Natural killer cell treated with Interleukin-12 subunit alpha and Interleukin-12 subunit beta and Interleukin-15 and Interleukin-18, amount 100 ng/mL, for 72 hours (primary cell): ENCODE measurements at regions not wholly inside any gene's neighbourhood (a gene's known extent, or its start where the extent isn't known, plus 50 kb on each side); places are given as distances from the start of the nearest gene placed in this dataset.
A peak's percentile ranks its signal among the peaks of the same experiment; 100 is the strongest.
"Not testable (repeated sequence)": the region's sequence is repeated elsewhere in the genome, so short reads cannot be mapped to it uniquely, and the experiment has no call there.

Experiments
- ATAC-seq, 2 donors: fragments of 150-1000 bp; cut with Tn5 transposase in 1 of 2; sonication (Bioruptor Pico), chemical (Tn5 transposase) in 1 of 2; 2 replicates each; pipeline ENCODE4 v1.10.0; 2021
- DNase-seq: peaks from one replicate; pipeline ENCODE4 v3.0.0; 2022; ENCODE audit warnings: low spot score
- H3K27ac Mint-ChIP-seq, 2 donors: 1 replicate in 1 of 2; 2 replicates in 1 of 2; pipeline ENCODE4 v1.8.0; 2022; ENCODE audit warnings: mixed read lengths in 2 of 2, mild to moderate bottlenecking in 1 of 2, moderate library complexity in 1 of 2
- H3K27me3 Mint-ChIP-seq, 2 donors: 1 replicate in 1 of 2; 2 replicates in 1 of 2; pipeline ENCODE4 v1.8.0; 2022; ENCODE audit warnings: mixed read lengths in 2 of 2
- H3K36me3 Mint-ChIP-seq: one replicate; pipeline ENCODE4 v1.8.0; 2022; ENCODE audit warnings: mixed read lengths
- H3K4me1 Mint-ChIP-seq, 2 donors: 1 replicate in 1 of 2; 2 replicates in 1 of 2; pipeline ENCODE4 v1.8.0; 2022; ENCODE audit warnings: low read depth in 2 of 2, mixed read lengths in 2 of 2, mild to moderate bottlenecking in 1 of 2
- H3K4me3 Mint-ChIP-seq: one replicate; pipeline ENCODE4 v1.8.0; 2022; ENCODE audit warnings: mixed read lengths
- H3K9me3 Mint-ChIP-seq: 2 replicates; pipeline ENCODE4 v1.8.0; 2022; ENCODE audit warnings: mixed read lengths

DNA sequence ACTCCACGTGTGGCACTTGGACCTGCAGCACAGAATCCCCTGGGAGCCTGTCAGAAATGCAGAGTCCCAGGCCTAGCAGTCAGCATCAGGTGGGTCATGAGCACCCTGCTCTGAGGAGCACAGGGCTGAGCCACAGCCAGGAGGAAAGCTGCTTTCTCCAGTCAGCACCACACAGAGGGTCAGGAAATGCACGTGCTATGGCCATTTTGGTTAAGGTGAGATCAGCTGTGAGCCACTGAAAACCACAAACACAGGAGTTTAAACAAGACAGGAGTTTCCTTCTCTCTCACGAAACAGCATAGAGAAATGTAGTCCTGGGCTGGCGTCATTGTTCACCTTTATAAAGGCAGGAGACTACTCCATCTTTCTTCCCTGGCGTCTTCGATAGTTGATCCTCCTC, 204.5 kb upstream of the SFSWAP start:
- H3K27me3 Mint-ChIP-seq, result peaks cover 11 to 15% of the 10 kb centered on the region in 2 donors
- H3K36me3 Mint-ChIP-seq, result no peaks in the 10 kb centered on the region
- ATAC-seq (no peak), DNase-seq (no peak)
- no peak overlapping the region for H3K4me3 Mint-ChIP-seq
- peaks cover 6 to 13% of the 10 kb centered on the region in 2 donors for H3K4me1 Mint-ChIP-seq
- no peak overlapping the region for H3K27ac Mint-ChIP-seq
- no peaks in the 10 kb centered on the region for H3K9me3 Mint-ChIP-seq

DNA sequence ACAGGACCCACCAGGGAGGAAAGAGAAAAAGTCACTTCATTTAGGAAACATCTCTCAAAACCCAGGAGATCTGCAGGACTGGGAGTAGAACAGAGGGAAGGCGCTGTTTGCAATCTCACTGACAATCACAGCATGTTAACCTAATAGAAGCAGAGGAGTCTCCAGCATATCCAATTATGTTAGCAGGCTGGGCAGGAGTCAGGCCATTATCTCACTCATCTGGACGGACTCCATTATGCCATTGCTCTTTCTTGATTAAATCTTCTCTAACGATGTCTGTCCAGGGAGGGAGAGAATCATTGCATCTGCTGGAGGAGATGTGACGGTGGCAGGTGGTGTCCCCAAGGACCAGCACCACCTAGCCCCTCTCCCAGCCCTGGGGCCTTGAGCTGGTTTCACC, 203.8 kb upstream of the SFSWAP start:
- no peaks in the 10 kb centered on the region for H3K36me3 Mint-ChIP-seq
- no peak overlapping the region for H3K4me3 Mint-ChIP-seq
- H3K9me3 Mint-ChIP-seq, result no peaks in the 10 kb centered on the region
- H3K27me3 Mint-ChIP-seq, result peaks cover 11 to 15% of the 10 kb centered on the region in 2 donors
- ATAC-seq (no peak), DNase-seq (no peak)
- H3K27ac Mint-ChIP-seq, result no peak overlapping the region
- peaks cover 10 to 17% of the 10 kb centered on the region in 2 donors for H3K4me1 Mint-ChIP-seq

DNA sequence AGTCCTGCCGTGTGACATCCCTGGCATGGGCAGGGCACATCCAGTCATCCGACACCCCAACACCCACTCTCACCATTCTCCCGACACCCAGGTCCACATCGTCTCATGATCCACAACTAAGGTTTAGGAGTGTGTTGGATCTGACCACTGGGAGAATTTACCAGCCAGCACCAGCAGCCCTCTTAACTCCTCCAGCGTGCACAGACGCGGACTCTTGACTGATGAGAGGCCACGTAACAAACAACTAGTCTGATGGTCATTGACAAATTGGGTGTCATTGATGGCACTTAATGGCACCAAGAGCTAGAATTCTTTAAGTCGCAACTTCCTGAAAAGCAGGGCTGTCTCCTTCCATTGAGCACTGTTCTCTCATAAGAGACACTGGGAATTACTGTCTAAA, 203.0 kb upstream of the SFSWAP start:
- Mint-ChIP-seq H3K4me3 (no peak overlapping the region), H3K36me3 (no peaks in the 10 kb centered on the region), H3K4me1 (peaks cover 10 to 20% of the 10 kb centered on the region in 2 donors), H3K27me3 (peaks cover 11 to 15% of the 10 kb centered on the region in 2 donors), H3K9me3 (no peaks in the 10 kb centered on the region), H3K27ac (no peak overlapping the region)
- ATAC-seq (no peak), DNase-seq (no peak)

DNA sequence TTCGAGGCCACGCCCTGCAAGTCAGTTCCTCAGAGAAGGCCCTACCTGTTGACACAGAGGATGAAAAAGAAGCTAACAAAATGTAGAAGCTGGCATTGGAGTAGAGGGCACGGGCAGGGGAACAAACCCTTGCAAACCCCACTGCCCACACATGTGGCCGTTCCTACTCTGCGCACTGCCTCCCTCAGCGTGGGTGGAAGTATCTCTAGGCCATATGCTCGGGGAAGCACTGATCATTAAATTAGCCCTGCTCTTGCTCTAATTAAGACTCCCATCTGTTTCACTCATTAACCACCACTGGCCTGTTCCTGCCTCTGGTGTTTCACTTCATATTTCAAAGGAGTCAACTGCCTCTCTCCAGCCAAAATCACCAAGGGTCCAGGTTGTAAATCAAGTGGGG, 201.2 kb upstream of the SFSWAP start:
- Mint-ChIP-seq H3K36me3 (no peaks in the 10 kb centered on the region), H3K4me1 (peaks cover 10 to 20% of the 10 kb centered on the region in 2 donors), H3K9me3 (no peaks in the 10 kb centered on the region), H3K27me3 (peaks cover 11 to 15% of the 10 kb centered on the region in 2 donors), H3K4me3 (no peak overlapping the region), H3K27ac (no peak overlapping the region)
- no peak for DNase-seq
- no peak for ATAC-seq

DNA sequence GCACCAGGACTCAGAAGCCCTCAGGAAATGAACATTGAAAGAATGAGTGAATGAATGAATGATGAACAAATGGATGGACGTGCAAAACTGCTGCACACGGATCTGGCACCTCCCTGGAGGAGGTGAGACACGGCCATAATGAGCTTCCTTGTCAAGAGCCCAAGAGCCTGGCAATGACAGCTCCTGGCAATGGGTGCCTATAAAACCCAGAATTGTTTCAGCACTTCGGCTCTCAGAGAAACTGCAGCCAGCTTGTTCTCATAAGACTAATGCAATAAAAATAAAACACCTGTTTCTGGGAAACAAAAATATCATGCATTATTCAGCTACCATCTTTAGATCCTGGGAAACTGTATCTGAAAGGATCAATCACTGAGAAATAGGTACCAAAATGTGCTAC, 200.5 kb upstream of the SFSWAP start:
- Mint-ChIP-seq H3K27ac (no peak overlapping the region), H3K4me1 (peaks cover 10 to 20% of the 10 kb centered on the region in 2 donors), H3K9me3 (no peaks in the 10 kb centered on the region), H3K27me3 (peaks cover 11 to 15% of the 10 kb centered on the region in 2 donors), H3K36me3 (no peaks in the 10 kb centered on the region), H3K4me3 (no peak overlapping the region)
- ATAC-seq, result no peak
- DNase-seq, result no peak

DNA sequence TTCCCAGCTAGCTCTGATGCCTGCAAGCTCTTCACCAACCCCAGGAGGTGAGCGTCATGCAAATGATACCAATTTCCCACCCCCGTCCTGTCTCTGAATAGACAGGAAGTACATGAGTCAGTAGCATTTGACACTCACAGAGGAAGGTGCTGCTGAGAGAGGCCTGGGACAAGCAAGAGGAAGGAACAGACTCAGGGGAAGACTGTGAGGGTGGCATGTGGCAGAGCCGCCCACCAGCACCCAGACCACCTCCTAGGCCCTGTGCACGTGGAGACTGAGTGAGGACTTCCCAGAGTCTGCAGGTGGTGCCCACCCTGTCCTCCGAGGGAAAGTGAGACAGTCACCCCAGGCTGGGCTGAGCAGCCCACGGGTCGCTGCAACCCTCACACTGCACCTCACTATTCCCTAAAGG, 199.5 kb upstream of the SFSWAP start:
- Mint-ChIP-seq H3K4me1 (peaks cover 10 to 18% of the 10 kb centered on the region in 2 donors), H3K27ac (peak overlapping the region; percentile 62 to 76), H3K9me3 (peaks cover 4% of the 10 kb centered on the region), H3K4me3 (peak overlapping the region; percentile 27), H3K27me3 (peaks cover 14 to 15% of the 10 kb centered on the region in 2 donors), H3K36me3 (peaks cover 5% of the 10 kb centered on the region)
- ATAC-seq, result peak; percentile 94 to 96
- peak; percentile 71 for DNase-seq

DNA sequence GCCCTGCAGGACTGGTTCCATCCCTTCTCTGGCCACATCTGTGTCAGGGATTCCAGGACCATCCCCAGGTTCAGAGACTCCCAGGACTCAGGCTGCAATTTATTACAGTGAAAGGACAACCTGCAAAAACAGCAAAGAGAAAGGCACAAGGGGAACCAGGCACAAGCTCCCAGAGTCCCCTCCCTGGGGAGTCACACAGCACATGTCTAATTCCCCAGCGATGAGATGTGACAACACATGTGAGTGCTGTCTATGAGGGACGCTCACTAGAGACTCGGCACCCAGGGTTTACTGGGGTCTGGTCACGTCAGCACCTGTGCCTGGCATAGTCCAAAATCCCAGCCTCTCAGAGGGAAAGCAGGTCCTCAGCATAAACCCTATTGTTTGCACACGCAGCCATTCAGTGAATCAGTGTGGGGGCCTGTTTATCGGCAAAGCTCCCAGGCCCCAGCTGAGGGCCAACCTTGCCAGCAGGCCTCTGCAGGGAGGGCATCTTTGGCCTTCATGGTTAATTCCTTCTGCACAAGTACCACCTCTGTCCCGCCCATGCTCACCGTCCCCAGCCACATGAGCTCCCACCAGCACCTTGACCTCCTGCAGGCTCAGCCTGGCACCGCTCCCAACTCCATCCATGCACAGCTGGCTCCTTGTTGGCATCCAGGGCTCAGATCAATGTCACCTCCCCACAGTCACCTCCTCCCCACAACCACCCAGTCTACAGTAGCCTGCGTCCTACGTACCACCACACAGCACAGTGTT, 198.9 kb upstream of the SFSWAP start:
- ATAC-seq (no peak), DNase-seq (no peak)
- Mint-ChIP-seq H3K27me3 (peaks cover 12% of the 10 kb centered on the region in 2 donors), H3K4me3 (peak overlapping the region; percentile 27), H3K36me3 (peaks cover 5% of the 10 kb centered on the region), H3K9me3 (peaks cover 4% of the 10 kb centered on the region), H3K4me1 (peaks cover 10 to 12% of the 10 kb centered on the region in 2 donors), H3K27ac (peak overlapping the region; percentile 62 to 76)

DNA sequence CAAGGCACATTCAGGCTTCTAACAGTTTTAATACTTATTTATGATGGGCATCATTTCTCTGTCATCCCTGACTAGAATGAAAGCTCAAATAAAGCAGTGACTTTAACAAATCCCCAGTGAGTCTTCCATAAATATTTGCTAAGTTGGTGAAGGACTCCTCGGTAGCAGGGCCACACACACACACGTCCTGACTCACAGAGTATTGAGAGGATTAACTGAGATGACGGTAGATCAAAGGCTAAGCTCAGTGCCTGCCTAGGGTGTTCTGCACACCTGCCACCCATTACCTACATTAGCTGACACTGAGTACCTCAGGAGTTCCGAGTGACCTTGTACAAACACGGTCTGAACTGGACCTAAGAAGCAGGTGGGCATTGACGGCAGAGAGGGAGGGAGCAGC, 197.3 kb upstream of the SFSWAP start:
- peaks cover 5% of the 10 kb centered on the region for H3K36me3 Mint-ChIP-seq
- H3K4me3 Mint-ChIP-seq, result no peak overlapping the region
- ATAC-seq, result no peak
- peaks cover 7 to 8% of the 10 kb centered on the region in 2 donors for H3K27me3 Mint-ChIP-seq
- DNase-seq, result no peak
- H3K9me3 Mint-ChIP-seq, result peaks cover 4% of the 10 kb centered on the region
- H3K27ac Mint-ChIP-seq, result no peak overlapping the region
- peaks cover 10 to 12% of the 10 kb centered on the region in 2 donors for H3K4me1 Mint-ChIP-seq

DNA sequence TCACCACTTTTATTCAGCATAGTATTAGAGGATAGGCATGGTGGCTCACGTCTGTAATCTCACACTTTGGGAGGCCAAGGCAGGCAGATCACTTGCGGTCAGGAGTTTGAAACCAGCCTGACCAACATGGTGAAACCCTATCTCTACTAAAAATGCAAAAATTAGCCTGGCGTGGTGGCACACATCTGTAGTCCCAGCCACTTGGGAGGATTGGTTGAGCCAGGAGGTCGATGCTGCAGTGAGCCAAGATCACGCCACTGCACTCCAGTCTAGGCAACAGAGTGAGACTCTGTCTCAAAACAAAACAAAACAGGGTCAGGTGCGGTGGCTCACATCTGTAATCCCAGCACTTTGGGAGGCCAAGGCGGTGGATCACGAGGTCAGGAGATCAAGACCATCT, 190.3 kb upstream of the SFSWAP start:
- H3K4me3 Mint-ChIP-seq, H3K9me3 Mint-ChIP-seq, H3K4me1 Mint-ChIP-seq, ATAC-seq, DNase-seq, H3K36me3 Mint-ChIP-seq, H3K27ac Mint-ChIP-seq: not testable (repeated sequence)
- peaks cover 26 to 44% of the 10 kb centered on the region in 2 donors for H3K27me3 Mint-ChIP-seq

DNA sequence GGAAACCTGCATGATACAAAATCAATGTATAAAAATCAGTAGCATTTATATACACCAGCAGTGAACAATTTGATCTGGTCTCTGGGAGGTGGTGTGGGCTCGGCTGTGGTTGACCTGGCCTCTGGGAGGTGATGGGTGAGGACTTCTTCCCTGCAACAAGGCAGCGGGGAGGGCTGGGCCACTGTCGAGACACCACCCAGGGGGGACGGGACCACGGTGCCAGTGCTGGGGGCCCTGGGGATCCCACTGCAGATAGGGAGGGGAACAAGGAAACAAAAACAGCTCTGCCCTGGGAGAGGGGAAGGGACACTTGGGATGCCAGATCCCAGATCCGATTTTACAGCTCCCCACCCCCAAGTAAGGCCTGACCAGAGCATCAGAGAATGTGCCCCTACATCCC, 189.6 kb upstream of the SFSWAP start:
- H3K4me3 Mint-ChIP-seq, result no peak overlapping the region
- peaks cover under 1% of the 10 kb centered on the region for H3K36me3 Mint-ChIP-seq
- peaks cover under 1% of the 10 kb centered on the region for H3K9me3 Mint-ChIP-seq
- no peaks in the 10 kb centered on the region for H3K4me1 Mint-ChIP-seq
- DNase-seq (no peak), ATAC-seq (no peak)
- H3K27ac Mint-ChIP-seq, result no peak overlapping the region
- H3K27me3 Mint-ChIP-seq, result peaks cover 22 to 44% of the 10 kb centered on the region in 2 donors

DNA sequence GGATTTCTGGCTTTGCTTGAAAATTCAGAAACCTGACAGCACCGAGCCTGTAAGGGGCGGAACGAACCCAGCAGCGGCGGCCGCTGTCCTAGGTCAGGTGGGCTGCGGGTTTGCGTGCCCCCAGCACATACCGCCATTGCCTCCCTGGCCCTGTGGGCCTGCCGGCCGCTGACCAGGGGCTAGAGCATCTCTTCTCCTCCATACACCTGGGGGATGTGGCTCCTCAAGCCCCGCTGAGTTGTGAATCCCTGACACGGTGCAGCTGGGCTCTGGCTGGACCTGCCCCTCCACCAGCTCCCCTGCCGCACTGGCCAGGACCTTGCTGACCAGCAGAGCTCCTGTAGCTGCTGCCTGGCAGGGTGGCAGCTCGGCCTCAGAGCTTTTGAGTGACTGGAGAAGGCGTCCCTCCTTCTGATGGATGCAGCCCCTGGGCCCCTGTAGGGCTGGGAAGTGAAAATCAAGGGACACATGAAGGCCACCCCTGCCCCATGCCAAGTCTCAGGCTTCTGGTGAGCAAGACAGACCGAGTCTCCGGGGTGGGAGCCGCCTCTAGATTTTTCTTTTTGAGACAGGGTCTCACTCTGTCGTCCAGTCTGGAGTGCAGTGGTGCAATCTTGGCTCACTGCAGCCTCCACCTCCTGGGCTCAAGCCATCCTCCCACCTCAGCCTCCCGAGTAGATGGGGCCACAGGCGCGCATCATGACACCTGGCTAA, 184.9 kb upstream of the SFSWAP start:
- Mint-ChIP-seq H3K4me3 (no peak overlapping the region), H3K27ac (no peak overlapping the region), H3K36me3 (no peaks in the 10 kb centered on the region), H3K27me3 (peaks cover 11 to 23% of the 10 kb centered on the region in 2 donors), H3K4me1 (no peaks in the 10 kb centered on the region), H3K9me3 (no peaks in the 10 kb centered on the region)
- ATAC-seq (no peak), DNase-seq (no peak)

DNA sequence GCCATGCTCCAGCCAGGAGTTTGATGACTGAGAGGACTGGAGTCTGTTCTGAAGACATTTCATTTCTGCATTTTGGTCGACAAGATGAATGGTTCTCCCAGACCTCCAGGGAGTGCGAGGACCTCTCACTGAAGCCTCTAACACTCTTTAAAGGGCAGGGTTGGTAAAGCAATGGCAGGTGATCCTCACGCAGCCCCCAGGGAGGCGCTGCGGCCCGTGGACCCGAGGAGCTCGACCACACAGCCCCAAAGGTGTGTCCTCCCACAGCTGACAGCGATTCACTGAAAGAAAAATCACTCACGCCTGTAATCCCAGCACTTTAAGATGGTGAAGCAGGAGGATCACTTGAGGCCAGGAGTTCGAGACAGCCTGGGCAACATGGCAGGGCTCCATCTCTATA, 183.8 kb upstream of the SFSWAP start:
- no peaks in the 10 kb centered on the region for H3K4me1 Mint-ChIP-seq
- H3K27me3 Mint-ChIP-seq, result peaks cover 12 to 16% of the 10 kb centered on the region in 2 donors
- H3K36me3 Mint-ChIP-seq, result no peaks in the 10 kb centered on the region
- H3K27ac Mint-ChIP-seq, result no peak overlapping the region
- ATAC-seq (no peak), DNase-seq (no peak)
- H3K9me3 Mint-ChIP-seq, result no peaks in the 10 kb centered on the region
- no peak overlapping the region for H3K4me3 Mint-ChIP-seq

DNA sequence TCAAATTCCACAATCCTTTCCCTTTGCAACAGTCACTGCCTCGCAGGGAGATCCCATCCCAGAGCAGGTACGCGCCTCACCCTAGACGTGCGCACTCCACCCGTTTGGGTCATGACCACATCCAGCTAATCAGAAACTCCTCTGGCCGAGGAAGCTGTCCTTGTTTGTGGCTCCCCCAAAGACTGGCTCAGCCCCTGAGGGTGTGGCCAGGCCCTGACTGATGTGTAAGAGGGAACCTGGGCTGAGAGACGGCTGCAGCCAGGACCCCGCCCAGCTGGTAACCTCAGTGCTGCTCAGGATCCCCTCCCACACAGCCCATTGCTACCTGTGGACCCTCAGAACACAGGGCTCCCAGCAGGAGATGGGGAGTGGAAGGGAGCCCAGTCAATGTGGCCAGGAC, 183.2 kb upstream of the SFSWAP start:
- DNase-seq (no peak), ATAC-seq (no peak)
- no peak overlapping the region for H3K4me3 Mint-ChIP-seq
- H3K27me3 Mint-ChIP-seq, result peaks cover 12 to 16% of the 10 kb centered on the region in 2 donors
- H3K27ac Mint-ChIP-seq, result no peak overlapping the region
- H3K9me3 Mint-ChIP-seq, result no peaks in the 10 kb centered on the region
- H3K4me1 Mint-ChIP-seq, result no peaks in the 10 kb centered on the region
- H3K36me3 Mint-ChIP-seq, result no peaks in the 10 kb centered on the region

DNA sequence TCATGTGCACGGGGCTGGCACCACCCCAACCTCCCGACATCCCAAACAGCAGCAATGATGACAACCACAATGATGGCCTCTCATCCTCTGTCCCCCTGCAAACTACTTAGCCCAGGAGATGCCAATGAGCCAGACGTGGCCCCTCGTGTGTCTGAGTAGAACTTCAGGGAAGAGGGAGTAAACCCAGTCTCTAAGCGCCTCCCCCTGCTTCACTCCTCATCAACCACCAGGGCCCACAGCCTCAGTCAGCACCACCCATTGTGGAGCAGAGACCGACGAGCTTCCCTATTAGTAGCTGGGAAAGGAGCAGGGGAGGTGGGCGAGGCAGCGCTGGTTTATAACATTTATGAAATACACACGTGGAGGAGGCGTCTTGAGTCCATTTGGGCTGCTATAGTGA, 182.7 kb upstream of the SFSWAP start:
- no peaks in the 10 kb centered on the region for H3K4me1 Mint-ChIP-seq

More for the DNA sequence above, 182.7 kb upstream of the SFSWAP start:
- no peak for DNase-seq
- Mint-ChIP-seq H3K27me3 (peaks cover 10 to 13% of the 10 kb centered on the region in 2 donors), H3K27ac (no peak overlapping the region), H3K9me3 (no peaks in the 10 kb centered on the region), H3K4me3 (no peak overlapping the region), H3K36me3 (no peaks in the 10 kb centered on the region)
- no peak for ATAC-seq
